ENCODE measurements at regions not wholly inside any gene's neighbourhood (a gene's known extent, or its start where the extent isn't known, plus 50 kb on each side); places are given as distances from the start of the nearest gene placed in this dataset.

DNA sequence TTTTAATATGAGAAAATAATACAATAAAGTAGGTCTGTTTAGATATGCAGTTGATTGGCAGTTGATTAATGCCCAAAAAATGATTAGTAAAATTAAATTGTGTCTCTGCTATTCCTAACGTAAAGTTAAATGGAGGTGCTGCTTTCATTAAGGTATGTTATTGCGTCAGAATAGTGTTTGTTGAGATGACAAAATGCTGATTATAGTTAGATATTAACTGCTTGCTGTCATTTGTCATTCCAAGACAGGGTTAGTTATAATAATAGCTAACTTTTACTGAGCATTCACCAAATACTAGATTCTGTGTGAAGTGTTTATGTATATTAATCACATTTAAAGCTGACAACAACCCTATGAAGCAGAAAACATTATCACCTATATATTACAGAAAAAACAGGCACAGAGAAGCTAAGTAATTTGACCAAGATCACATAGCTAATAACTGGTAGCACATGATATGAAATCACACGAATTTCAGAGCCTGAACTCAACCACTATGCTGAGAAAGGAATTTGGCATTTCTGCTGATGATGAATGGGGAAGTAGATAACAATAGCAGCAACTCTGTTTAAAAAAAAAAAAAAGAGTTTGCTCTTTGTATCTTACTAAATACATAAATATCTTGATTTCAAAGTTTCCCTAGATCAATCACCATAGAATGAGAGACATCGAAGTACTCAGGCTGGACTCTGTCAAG, 59.7 kb upstream of the WDR44 start:
- no peak for TF ChIP-seq ZNF274 (IDR thresholded peaks at IDR 0.05; ENCODE audit: low read depth, low read length)
- TF ChIP-seq SUZ12 (IDR thresholded peaks at IDR 0.05; ENCODE audit: extremely low read depth, insufficient read depth, insufficient read length): no peak
- no peak for TF ChIP-seq YY1 (IDR thresholded peaks at IDR 0.05; ENCODE audit: insufficient read depth, insufficient read length)
